ACC112 (cell line): ENCODE measurements at regions not wholly inside any gene's neighbourhood (a gene's known extent, or its start where the extent isn't known, plus 50 kb on each side); places are given as distances from the start of the nearest gene placed in this dataset.
"Not testable (repeated sequence)": the region's sequence is repeated elsewhere in the genome, so short reads cannot be mapped to it uniquely, and the experiment has no call there.

Source experiments
- H2AFZ ChIP-seq: fragments of 200-600 bp; sonication (generic); one replicate; pipeline ENCODE4 v1.6.0; 2017; ENCODE audit warnings: antibody characterized with exemption, low read length; ENCODE audit not compliant: unreplicated experiment
- H3K27ac ChIP-seq: fragments of 200-600 bp; sonication (generic); 2 replicates; pipeline ENCODE4 v1.5.1; 2014; ENCODE audit warnings: low read depth, mild to moderate bottlenecking, antibody characterized with exemption, low read length, moderate library complexity
- H3K27me3 ChIP-seq: fragments of 200-600 bp; sonication (generic); 2 replicates; pipeline ENCODE4 v1.6.1; 2014; ENCODE audit warnings: mild to moderate bottlenecking, antibody characterized with exemption, low read length, moderate library complexity, mixed read lengths; ENCODE audit not compliant: insufficient read depth
- H3K36me3 ChIP-seq: fragments of 200-600 bp; sonication (generic); 2 replicates; pipeline ENCODE4 v1.6.1; 2016; ENCODE audit warnings: mild to moderate bottlenecking, antibody characterized with exemption, low read length, moderate library complexity, mixed read lengths; ENCODE audit not compliant: insufficient read depth
- H3K4me1 ChIP-seq: fragments of 200-600 bp; sonication (generic); one replicate; pipeline ENCODE4 v1.6.1; 2016; ENCODE audit warnings: low read length, mixed read lengths; ENCODE audit not compliant: insufficient read depth, unreplicated experiment, control insufficient read depth
- H3K4me3 ChIP-seq: fragments of 200-600 bp; sonication (generic); 2 replicates; pipeline ENCODE4 v1.5.1; 2014; ENCODE audit warnings: mild to moderate bottlenecking, low read depth, low read length
- H3K79me2 ChIP-seq: fragments of 200-600 bp; sonication (generic); one replicate; pipeline ENCODE4 v1.6.0; 2016; ENCODE audit warnings: low read length; ENCODE audit not compliant: control insufficient read depth, unreplicated experiment, insufficient read depth

GRCh38 chr1:232569554-232569921 lies 60.4 kb downstream of the SIPA1L2 start:
- H3K79me2 ChIP-seq, H3K4me1 ChIP-seq, H3K27ac ChIP-seq, H2AFZ ChIP-seq, H3K27me3 ChIP-seq, H3K36me3 ChIP-seq, H3K4me3 ChIP-seq: not testable (repeated sequence)

GRCh38 chr1:232568906-232569553 lies 60.9 kb downstream of the SIPA1L2 start:
- Histone ChIP-seq H2AFZ (no peak overlapping the region), H3K79me2 (no peaks in the 10 kb centered on the region), H3K27me3 (no peaks in the 10 kb centered on the region), H3K27ac (no peak overlapping the region), H3K4me1 (no peaks in the 10 kb centered on the region), H3K36me3 (no peaks in the 10 kb centered on the region), H3K4me3 (no peak overlapping the region)

DNA sequence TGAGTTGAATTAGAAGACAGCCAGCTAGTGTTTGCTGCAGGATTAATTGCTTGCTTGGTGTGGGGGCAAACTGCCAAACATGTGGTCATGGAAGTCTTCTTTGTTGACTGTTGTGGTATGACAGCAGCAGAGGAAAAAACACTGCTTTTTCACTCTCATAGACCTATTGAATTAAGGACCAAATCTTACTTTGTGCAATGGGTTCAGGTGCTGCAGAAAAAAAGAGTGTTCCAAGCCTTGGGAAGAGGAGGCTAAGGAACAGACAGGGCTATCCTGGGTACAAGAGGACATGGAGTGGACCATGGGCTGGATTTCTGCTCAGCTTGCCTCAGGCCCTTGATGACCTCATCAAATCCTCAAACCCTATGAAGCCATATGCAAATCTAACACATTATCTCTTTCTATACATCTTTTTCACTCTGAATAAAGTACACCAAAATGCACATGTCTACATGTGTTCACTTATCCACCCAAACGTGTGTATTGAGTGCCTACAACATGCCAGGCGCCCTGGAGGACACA lies 61.5 kb downstream of the SIPA1L2 start:
- Histone ChIP-seq H3K4me1 (no peaks in the 10 kb centered on the region), H3K79me2 (no peaks in the 10 kb centered on the region), H2AFZ (no peak overlapping the region), H3K4me3 (no peak overlapping the region), H3K36me3 (no peaks in the 10 kb centered on the region), H3K27me3 (no peaks in the 10 kb centered on the region), H3K27ac (no peak overlapping the region)

GRCh38 chr1:232566093-232566492 lies 63.8 kb downstream of the SIPA1L2 start:
- H3K27me3 ChIP-seq, result no peaks in the 10 kb centered on the region
- H3K36me3 ChIP-seq, result no peaks in the 10 kb centered on the region
- H3K79me2 ChIP-seq, result no peaks in the 10 kb centered on the region
- no peak overlapping the region for H3K4me3 ChIP-seq
- no peak overlapping the region for H3K27ac ChIP-seq
- H3K4me1 ChIP-seq, result no peaks in the 10 kb centered on the region
- no peak overlapping the region for H2AFZ ChIP-seq

GRCh38 chr1:232562855-232563510 lies 67.0 kb downstream of the SIPA1L2 start:
- no peak overlapping the region for H2AFZ ChIP-seq

DNA sequence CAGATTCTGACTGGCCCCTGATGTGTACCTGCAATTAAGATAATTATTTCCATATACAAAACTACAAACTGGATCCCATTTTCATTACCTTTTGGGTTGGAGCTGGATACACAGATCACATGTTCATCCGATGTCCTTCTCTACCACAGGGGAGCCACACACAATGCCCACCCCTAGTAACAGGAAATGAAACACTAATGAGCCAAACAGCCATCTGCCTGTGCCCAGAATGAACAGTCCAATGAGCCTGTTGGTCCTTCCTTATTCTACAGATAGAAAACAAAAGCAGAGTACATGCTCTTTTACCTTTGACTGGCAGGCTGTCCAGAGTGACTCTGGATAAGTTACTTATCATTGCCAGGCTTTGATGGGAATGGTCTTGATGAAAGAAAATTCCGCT lies 68.6 kb downstream of the SIPA1L2 start:
- no peaks in the 10 kb centered on the region for H3K79me2 ChIP-seq
- H3K27ac ChIP-seq, result no peak overlapping the region
- no peaks in the 10 kb centered on the region for H3K36me3 ChIP-seq
- H3K4me3 ChIP-seq, result no peak overlapping the region
- no peaks in the 10 kb centered on the region for H3K4me1 ChIP-seq
- H2AFZ ChIP-seq, result no peak overlapping the region
- no peaks in the 10 kb centered on the region for H3K27me3 ChIP-seq

More at GRCh38 chr1:232562855-232563510, 67.0 kb downstream of the SIPA1L2 start:
- Histone ChIP-seq H3K4me3 (no peak overlapping the region), H3K27me3 (no peaks in the 10 kb centered on the region), H3K4me1 (no peaks in the 10 kb centered on the region), H3K79me2 (no peaks in the 10 kb centered on the region), H3K27ac (no peak overlapping the region), H3K36me3 (no peaks in the 10 kb centered on the region)

GRCh38 chr1:232560940-232561339 lies 69.0 kb downstream of the SIPA1L2 start:
- H3K27me3 ChIP-seq, result no peaks in the 10 kb centered on the region
- no peak overlapping the region for H3K4me3 ChIP-seq
- H3K4me1 ChIP-seq, result no peaks in the 10 kb centered on the region
- H2AFZ ChIP-seq, result no peak overlapping the region
- no peak overlapping the region for H3K27ac ChIP-seq
- no peaks in the 10 kb centered on the region for H3K79me2 ChIP-seq
- H3K36me3 ChIP-seq, result no peaks in the 10 kb centered on the region

- Histone ChIP-seq H2AFZ (no peak overlapping the region), H3K36me3 (no peaks in the 10 kb centered on the region), H3K27ac (no peak overlapping the region), H3K4me3 (no peak overlapping the region), H3K27me3 (no peaks in the 10 kb centered on the region), H3K79me2 (no peaks in the 10 kb centered on the region), H3K4me1 (peaks cover 7% of the 10 kb centered on the region)
Observed at GRCh38 chr1:232558954-232559353, 71.0 kb downstream of the SIPA1L2 start.

- Histone ChIP-seq H3K79me2 (no peaks in the 10 kb centered on the region), H3K4me3 (no peak overlapping the region), H3K27me3 (no peaks in the 10 kb centered on the region), H3K27ac (no peak overlapping the region), H3K36me3 (no peaks in the 10 kb centered on the region), H3K4me1 (peaks cover 16% of the 10 kb centered on the region), H2AFZ (no peak overlapping the region)
Observed at GRCh38 chr1:232557502-232558191, 72.3 kb downstream of the SIPA1L2 start.

GRCh38 chr1:232557096-232557495 lies 72.8 kb downstream of the SIPA1L2 start:
- Histone ChIP-seq H3K36me3 (no peaks in the 10 kb centered on the region), H3K27me3 (no peaks in the 10 kb centered on the region), H2AFZ (no peak overlapping the region), H3K4me1 (peaks cover 16% of the 10 kb centered on the region), H3K4me3 (no peak overlapping the region), H3K79me2 (no peaks in the 10 kb centered on the region), H3K27ac (no peak overlapping the region)

DNA sequence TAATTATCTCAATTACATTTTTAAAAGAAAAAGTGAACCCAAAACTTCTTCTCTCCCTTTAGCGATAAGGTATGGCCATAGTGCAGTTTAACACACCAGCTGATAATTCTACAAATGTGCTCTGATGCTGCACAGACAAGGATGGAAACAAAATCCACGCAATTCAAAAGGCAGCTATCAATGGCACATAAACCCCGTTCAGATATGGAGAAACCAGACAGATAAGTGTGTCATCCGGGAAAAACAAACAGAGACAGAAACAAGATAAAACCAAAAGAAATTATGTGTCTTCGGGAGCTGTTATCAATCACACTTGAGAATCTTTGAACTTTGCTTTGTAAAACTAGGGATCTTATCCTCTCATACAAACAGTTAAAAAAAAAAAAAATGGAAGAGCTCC lies 73.6 kb downstream of the SIPA1L2 start:
- H3K27ac ChIP-seq, result no peak overlapping the region
- H3K36me3 ChIP-seq, result no peaks in the 10 kb centered on the region
- peaks cover 16% of the 10 kb centered on the region for H3K4me1 ChIP-seq
- H2AFZ ChIP-seq, result no peak overlapping the region
- no peak overlapping the region for H3K4me3 ChIP-seq
- no peaks in the 10 kb centered on the region for H3K27me3 ChIP-seq
- H3K79me2 ChIP-seq, result no peaks in the 10 kb centered on the region
